Cardiac muscle cell (in vitro differentiated cells and primary cell): ENCODE measurements at regions not wholly inside any gene's neighbourhood (a gene's known extent, or its start where the extent isn't known, plus 50 kb on each side); places are given as distances from the start of the nearest gene placed in this dataset.

Source experiments
- DNase-seq, 2 donors: peaks; one replicate each; pipeline versions ENCODE4 v3.0.0 to v3.0.0-alpha.2; 2010 to 2017; ENCODE audit warnings: low read depth in 1 of 2, low spot score in 1 of 2
- H3K27ac ChIP-seq: fragments of 200-600 bp; sonication (generic); 2 replicates; pipeline ENCODE4 v1.5.1; 2016
- H3K27me3 ChIP-seq: fragments of 200-600 bp; sonication (generic); 2 replicates; pipeline ENCODE4 v1.6.0; 2016; ENCODE audit warnings: control low read depth
- H3K36me3 ChIP-seq: fragments of 200-600 bp; sonication (generic); 2 replicates; pipeline ENCODE4 v1.5.1; 2016; ENCODE audit warnings: control low read depth
- H3K4me1 ChIP-seq: fragments of 200-600 bp; sonication (generic); 2 replicates; pipeline ENCODE4 v1.8.1; 2017; ENCODE audit warnings: low read depth, mild to moderate bottlenecking, mixed run types
- H3K4me3 ChIP-seq: fragments of 200-600 bp; sonication (generic); 2 replicates; pipeline ENCODE4 v1.5.1; 2016; ENCODE audit warnings: mild to moderate bottlenecking
- H3K9me3 ChIP-seq: fragments of 200-600 bp; sonication (generic); 2 replicates; pipeline ENCODE4 v1.5.1; 2017; ENCODE audit warnings: low read depth, mild to moderate bottlenecking, control low read depth
- CTCF ChIP-seq: IDR thresholded peaks from 2 replicates; pipeline ENCODE4 v1.5.1; 2012; ENCODE audit warnings: low read depth, mild to moderate bottlenecking, low read length

GRCh38 chr1:55506740-55507577, 291.8 kb upstream of the USP24 start:
- no peaks in the 10 kb centered on the region for H3K27me3 ChIP-seq
- DNase-seq: no peak
- no peaks in the 10 kb centered on the region for H3K9me3 ChIP-seq

GRCh38 chr1:55505326-55505725, 290.2 kb upstream of the USP24 start:
- no peaks in the 10 kb centered on the region for H3K36me3 ChIP-seq
- H3K27ac ChIP-seq: no peak overlapping the region
- H3K4me1 ChIP-seq: no peaks in the 10 kb centered on the region
- H3K4me3 ChIP-seq: no peak overlapping the region
- DNase-seq: no peak
- no peaks in the 10 kb centered on the region for H3K27me3 ChIP-seq
- TF ChIP-seq CTCF: no peak
- H3K9me3 ChIP-seq: no peaks in the 10 kb centered on the region

More at GRCh38 chr1:55506740-55507577, 291.8 kb upstream of the USP24 start:
- no peaks in the 10 kb centered on the region for H3K4me1 ChIP-seq
- no peak for TF ChIP-seq CTCF
- H3K4me3 ChIP-seq: no peak overlapping the region
- no peaks in the 10 kb centered on the region for H3K36me3 ChIP-seq
- H3K27ac ChIP-seq: no peak overlapping the region

- Histone ChIP-seq H3K4me3 (no peak overlapping the region), H3K27ac (no peak overlapping the region), H3K9me3 (no peaks in the 10 kb centered on the region), H3K36me3 (no peaks in the 10 kb centered on the region), H3K4me1 (no peaks in the 10 kb centered on the region), H3K27me3 (no peaks in the 10 kb centered on the region)
- no peak for TF ChIP-seq CTCF
- no peak for DNase-seq
Observed at GRCh38 chr1:55504306-55504731, 289.2 kb upstream of the USP24 start.

- Histone ChIP-seq H3K9me3 (no peaks in the 10 kb centered on the region), H3K36me3 (no peaks in the 10 kb centered on the region), H3K4me3 (no peak overlapping the region), H3K4me1 (no peaks in the 10 kb centered on the region), H3K27ac (no peak overlapping the region), H3K27me3 (no peaks in the 10 kb centered on the region)
- no peak for TF ChIP-seq CTCF
- no peak for DNase-seq
Observed at GRCh38 chr1:55503663-55504305, 288.6 kb upstream of the USP24 start.

- H3K27me3 ChIP-seq: no peaks in the 10 kb centered on the region
- H3K36me3 ChIP-seq: no peaks in the 10 kb centered on the region
- no peak for DNase-seq
- no peak overlapping the region for H3K27ac ChIP-seq
- TF ChIP-seq CTCF: no peak
- no peaks in the 10 kb centered on the region for H3K4me1 ChIP-seq
- no peaks in the 10 kb centered on the region for H3K9me3 ChIP-seq
- no peak overlapping the region for H3K4me3 ChIP-seq
Observed at GRCh38 chr1:55500601-55501000, 285.4 kb upstream of the USP24 start.
